Mesenchymal stem cell (in vitro differentiated cells and primary cell): ENCODE measurements at regions not wholly inside any gene's neighbourhood (a gene's known extent, or its start where the extent isn't known, plus 50 kb on each side); places are given as distances from the start of the nearest gene placed in this dataset.

Experiments used
- DNase-seq: peaks from one replicate; pipeline ENCODE4 v3.0.0-alpha.2; 2013
- H2AFZ ChIP-seq: one replicate; pipeline ENCODE4 v1.6.1; 2013; ENCODE audit warnings: low read depth, mild to moderate bottlenecking, control low read depth, inconsistent platforms, low read length, moderate library complexity
- H2AK5ac ChIP-seq: 2 replicates; pipeline ENCODE4 v1.6.1; 2013; ENCODE audit warnings: low read length, moderate library complexity, mild to moderate bottlenecking, inconsistent platforms; ENCODE audit not compliant: severe bottlenecking
- H2BK120ac ChIP-seq: one replicate; pipeline ENCODE4 v1.6.1; 2013; ENCODE audit warnings: low read depth, mild to moderate bottlenecking, inconsistent platforms, low read length, moderate library complexity
- H2BK12ac ChIP-seq, 2 experiments: one replicate each; pipeline ENCODE4 v1.6.1; 2013; ENCODE audit warnings: inconsistent platforms in 2 of 2, low read length in 2 of 2, mild to moderate bottlenecking in 2 of 2, moderate library complexity in 2 of 2, control low read depth in 1 of 2
- H2BK15ac ChIP-seq: one replicate; pipeline ENCODE4 v1.6.1; 2013; ENCODE audit warnings: mild to moderate bottlenecking, low read depth, inconsistent platforms; ENCODE audit not compliant: poor library complexity, severe bottlenecking
- H2BK5ac ChIP-seq: 2 replicates; pipeline ENCODE4 v1.6.1; 2013; ENCODE audit warnings: low read depth, mild to moderate bottlenecking, low read length, control low read depth, inconsistent platforms; ENCODE audit not compliant: poor library complexity, severe bottlenecking
- H3K14ac ChIP-seq, 2 experiments: one replicate each; pipeline ENCODE4 v1.6.1; 2013; ENCODE audit warnings: inconsistent platforms in 2 of 2, low read length in 2 of 2, control low read depth in 1 of 2, mild to moderate bottlenecking in 1 of 2, moderate library complexity in 1 of 2
- H3K18ac ChIP-seq, 2 experiments: one replicate each; pipeline ENCODE4 v1.6.1; 2013; ENCODE audit warnings: inconsistent platforms in 2 of 2, low read length in 2 of 2, control low read depth in 1 of 2, low read depth in 1 of 2, mild to moderate bottlenecking in 1 of 2
- H3K23ac ChIP-seq, 2 experiments: one replicate each; pipeline ENCODE4 v1.6.1; 2013; ENCODE audit warnings: inconsistent platforms in 2 of 2, low read length in 2 of 2, mild to moderate bottlenecking in 2 of 2, moderate library complexity in 2 of 2, control low read depth in 1 of 2
- H3K27ac ChIP-seq: 2 replicates; pipeline ENCODE4 v1.5.1; 2013; ENCODE audit warnings: mild to moderate bottlenecking, moderate library complexity, low read length, control low read depth, inconsistent platforms; ENCODE audit not compliant: poor library complexity, severe bottlenecking
- H3K27me3 ChIP-seq, 2 experiments: 2 replicates each; pipeline versions ENCODE4 v1.6.1 to v1.7.0; 2013; ENCODE audit warnings: low read length in 2 of 2, mild to moderate bottlenecking in 2 of 2, moderate library complexity in 2 of 2, control low read depth in 1 of 2, inconsistent platforms in 1 of 2; ENCODE audit not compliant: control insufficient read depth in 1 of 2, insufficient read depth in 1 of 2
- H3K36me3 ChIP-seq, 2 experiments: 2 replicates each; pipeline versions ENCODE4 v1.6.1 to v1.7.0; 2013; ENCODE audit warnings: low read length in 2 of 2, control low read depth in 1 of 2, inconsistent platforms in 1 of 2, low read depth in 1 of 2, mild to moderate bottlenecking in 1 of 2; ENCODE audit not compliant: insufficient read depth in 2 of 2, control insufficient read depth in 1 of 2
- H3K4ac ChIP-seq, 2 experiments: one replicate each; pipeline ENCODE4 v1.6.1; 2013; ENCODE audit warnings: inconsistent platforms in 2 of 2, low read length in 2 of 2, mild to moderate bottlenecking in 2 of 2, moderate library complexity in 2 of 2, control low read depth in 1 of 2, low read depth in 1 of 2
- H3K4me1 ChIP-seq: 2 replicates; pipeline ENCODE4 v1.6.1; 2013; ENCODE audit warnings: low read depth, low read length, control low read depth; ENCODE audit not compliant: control insufficient read depth, insufficient read depth
- H3K4me2 ChIP-seq: 2 replicates; pipeline ENCODE4 v1.6.1; 2013; ENCODE audit warnings: low read length, mild to moderate bottlenecking, inconsistent platforms; ENCODE audit not compliant: poor library complexity, severe bottlenecking
- H3K4me3 ChIP-seq, 2 experiments: 2 replicates each; pipeline versions ENCODE4 v1.5.1 to v1.7.0; 2013; ENCODE audit warnings: low read length in 2 of 2, mild to moderate bottlenecking in 2 of 2, control low read depth in 1 of 2, low read depth in 1 of 2; ENCODE audit not compliant: insufficient read depth in 1 of 2
- H3K79me1 ChIP-seq: replicated peaks from 2 replicates; pipeline ENCODE4 v1.6.1; 2013; ENCODE audit warnings: mild to moderate bottlenecking, control low read depth, low read length, inconsistent platforms; ENCODE audit not compliant: poor library complexity, severe bottlenecking
- H3K9ac ChIP-seq: 2 replicates; pipeline ENCODE4 v1.7.0; 2013; ENCODE audit warnings: mild to moderate bottlenecking, low read length, moderate library complexity
- H3K9me3 ChIP-seq: 2 replicates; pipeline ENCODE4 v1.7.0; 2013; ENCODE audit warnings: mild to moderate bottlenecking, low read length; ENCODE audit not compliant: control insufficient read depth
- H4K8ac ChIP-seq: one replicate; pipeline ENCODE4 v1.6.1; 2013; ENCODE audit warnings: inconsistent platforms, mild to moderate bottlenecking, low read length, moderate library complexity
- H4K91ac ChIP-seq: one replicate; pipeline ENCODE4 v1.6.1; 2013; ENCODE audit warnings: mild to moderate bottlenecking, low read length, inconsistent platforms
- WGBS: methylation state at CpG from one replicate; pipeline ENCODE4 v1.1.7; 2013; ENCODE audit warnings: mixed read lengths; 5-methylcytosine and 5-hydroxymethylcytosine counted together

GRCh38 chr18:22106536-22107292, 62.7 kb upstream of the GATA6 start:
- no peaks in the 10 kb centered on the region for H3K79me1 ChIP-seq
- H3K27me3 ChIP-seq = peaks cover 5 to 18% of the 10 kb centered on the region in 2 experiments
- 76% methylated on average over 3 of the region's 4 CpGs for WGBS
- no peak overlapping the region for H2AFZ ChIP-seq
- H4K8ac ChIP-seq = no peak overlapping the region
- no peak overlapping the region for H2BK5ac ChIP-seq
- no peak overlapping the region for H2BK12ac ChIP-seq
- H4K91ac ChIP-seq = no peak overlapping the region
- no peak overlapping the region for H3K4me2 ChIP-seq
- H3K18ac ChIP-seq = no peak overlapping the region
- no peak overlapping the region for H2AK5ac ChIP-seq
- no peaks in the 10 kb centered on the region for H3K9me3 ChIP-seq
- no peak overlapping the region for H2BK15ac ChIP-seq
- no peak overlapping the region for H3K14ac ChIP-seq
- no peak overlapping the region for H3K23ac ChIP-seq
- H3K9ac ChIP-seq = no peak overlapping the region
- no peak overlapping the region for H3K4ac ChIP-seq
- no peak overlapping the region for H2BK120ac ChIP-seq
- no peaks in the 10 kb centered on the region for H3K4me1 ChIP-seq
- H3K4me3 ChIP-seq = no peak overlapping the region
- no peaks in the 10 kb centered on the region for H3K36me3 ChIP-seq
- DNase-seq = no peak
- no peak overlapping the region for H3K27ac ChIP-seq

- Histone ChIP-seq H3K23ac (no peak overlapping the region), H2BK15ac (no peak overlapping the region), H2BK120ac (no peak overlapping the region), H3K9me3 (no peaks in the 10 kb centered on the region), H2AK5ac (no peak overlapping the region), H2BK5ac (no peak overlapping the region), H3K79me1 (no peaks in the 10 kb centered on the region), H2AFZ (no peak overlapping the region), H3K9ac (no peak overlapping the region), H3K4ac (no peak overlapping the region), H3K4me1 (peaks cover 2% of the 10 kb centered on the region), H3K18ac (no peak overlapping the region), H3K4me3 (no peak overlapping the region), H3K36me3 (no peaks in the 10 kb centered on the region), H4K8ac (no peak overlapping the region), H3K4me2 (no peak overlapping the region), H4K91ac (no peak overlapping the region), H2BK12ac (no peak overlapping the region), H3K27me3 (peaks cover under 1 to 5% of the 10 kb centered on the region in 2 experiments), H3K27ac (no peak overlapping the region), H3K14ac (no peak overlapping the region)
- DNase-seq = peak; percentile 8
- WGBS = 70% methylated on average over 2 of the region's 2 CpGs
Observed at GRCh38 chr18:22108674-22109073, 60.7 kb upstream of the GATA6 start.

- Histone ChIP-seq H2AFZ (no peak overlapping the region), H3K4me2 (no peak overlapping the region), H2AK5ac (no peak overlapping the region), H2BK5ac (no peak overlapping the region), H3K14ac (no peak overlapping the region), H3K18ac (no peak overlapping the region), H3K79me1 (no peaks in the 10 kb centered on the region), H3K9me3 (no peaks in the 10 kb centered on the region), H3K4ac (no peak overlapping the region), H2BK12ac (no peak overlapping the region), H2BK15ac (no peak overlapping the region), H3K4me3 (no peak overlapping the region), H3K36me3 (no peaks in the 10 kb centered on the region), H3K4me1 (peaks cover 2% of the 10 kb centered on the region), H3K9ac (no peak overlapping the region), H2BK120ac (no peak overlapping the region), H4K91ac (no peak overlapping the region), H3K23ac (no peak overlapping the region), H3K27ac (no peak overlapping the region), H3K27me3 (peaks cover 4 to 9% of the 10 kb centered on the region in 2 experiments), H4K8ac (no peak overlapping the region)
- no peak for DNase-seq
- 88% methylated on average over 4 of the region's 4 CpGs for WGBS
Observed at GRCh38 chr18:22109535-22109934, 59.9 kb upstream of the GATA6 start.

- no peaks in the 10 kb centered on the region for H3K36me3 ChIP-seq
- H2AK5ac ChIP-seq = no peak overlapping the region
- H3K18ac ChIP-seq = no peak overlapping the region
- no peak overlapping the region for H2BK5ac ChIP-seq
- peak overlapping the region in 1 of 2 experiments; percentile 11 for H3K14ac ChIP-seq
- no peak overlapping the region for H2BK15ac ChIP-seq
- H3K23ac ChIP-seq = no peak overlapping the region
- no peak overlapping the region for H3K4me2 ChIP-seq
- H3K27me3 ChIP-seq = peaks cover 9 to 12% of the 10 kb centered on the region in 2 experiments
- no peak overlapping the region for H2BK120ac ChIP-seq
- H3K79me1 ChIP-seq = no peaks in the 10 kb centered on the region
- no peak overlapping the region for H3K9ac ChIP-seq
- no peak overlapping the region for H3K27ac ChIP-seq
- WGBS = 17% methylated on average over 9 of the region's 9 CpGs
- H3K4me1 ChIP-seq = peaks cover 2% of the 10 kb centered on the region
- H4K91ac ChIP-seq = no peak overlapping the region
- no peak overlapping the region for H4K8ac ChIP-seq
- peak overlapping the region; percentile 44 for H2AFZ ChIP-seq
- no peaks in the 10 kb centered on the region for H3K9me3 ChIP-seq
- H2BK12ac ChIP-seq = no peak overlapping the region
- no peak for DNase-seq
- no peak overlapping the region for H3K4me3 ChIP-seq
- H3K4ac ChIP-seq = no peak overlapping the region
Observed at GRCh38 chr18:22110461-22110924, 58.9 kb upstream of the GATA6 start.
